Activated CD4-positive, alpha-beta T cell treated with anti-CD3 and anti-CD28 coated beads, Interleukin-2, amount 50 U/mL, for 48 hours (primary cell): ENCODE measurements at regions not wholly inside any gene's neighbourhood (a gene's known extent, or its start where the extent isn't known, plus 50 kb on each side); places are given as distances from the start of the nearest gene placed in this dataset.
"Not testable (repeated sequence)": the region's sequence is repeated elsewhere in the genome, so short reads cannot be mapped to it uniquely, and the experiment has no call there.

Experiments
- DNase-seq, 2 experiments: peaks; one replicate each; pipeline ENCODE4 v3.0.0-alpha.2; 2020

DNA sequence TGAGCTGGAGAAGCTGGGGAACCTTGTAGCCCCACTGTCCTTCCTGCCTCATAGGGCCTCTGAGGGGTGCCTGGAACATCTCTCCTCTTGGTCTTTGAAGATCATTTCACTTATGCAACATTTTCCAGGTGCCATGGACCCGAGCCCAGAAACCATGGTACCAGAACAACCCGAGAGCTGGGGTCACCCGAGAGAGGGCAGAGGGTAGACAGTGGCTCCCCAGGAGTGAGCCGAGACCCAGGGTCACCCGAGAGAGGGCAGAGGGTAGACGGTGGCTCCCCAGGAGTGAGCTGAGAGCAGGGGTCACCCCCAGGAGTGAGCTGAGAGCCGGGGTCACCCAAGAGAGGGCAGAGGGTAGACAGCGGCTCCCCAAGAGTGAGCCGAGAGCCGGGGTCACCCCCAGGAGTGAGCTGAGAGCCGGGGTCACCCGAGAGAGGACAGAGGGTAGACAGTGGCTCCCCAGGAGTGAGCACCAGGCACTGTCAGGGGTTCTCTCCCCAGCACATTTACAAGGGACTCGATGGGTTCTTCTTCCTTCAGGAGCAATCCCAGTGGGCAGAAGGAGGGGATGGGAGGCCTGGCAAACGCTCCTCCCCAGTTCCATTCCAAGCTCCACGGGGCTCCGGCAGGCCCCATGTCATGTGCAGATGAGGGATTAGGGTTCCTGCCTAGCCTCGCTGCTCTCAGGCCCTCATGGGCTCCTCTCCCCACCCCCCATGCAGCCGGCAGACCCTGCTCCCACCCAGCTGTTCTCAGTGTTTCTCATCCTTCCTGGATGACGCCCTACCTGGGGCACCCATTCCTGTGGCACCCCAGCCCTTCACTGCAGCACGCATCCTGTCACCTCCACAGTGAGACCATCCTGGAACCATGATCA, 163.5 kb downstream of the RTP5 start:
- DNase-seq = no peak

DNA sequence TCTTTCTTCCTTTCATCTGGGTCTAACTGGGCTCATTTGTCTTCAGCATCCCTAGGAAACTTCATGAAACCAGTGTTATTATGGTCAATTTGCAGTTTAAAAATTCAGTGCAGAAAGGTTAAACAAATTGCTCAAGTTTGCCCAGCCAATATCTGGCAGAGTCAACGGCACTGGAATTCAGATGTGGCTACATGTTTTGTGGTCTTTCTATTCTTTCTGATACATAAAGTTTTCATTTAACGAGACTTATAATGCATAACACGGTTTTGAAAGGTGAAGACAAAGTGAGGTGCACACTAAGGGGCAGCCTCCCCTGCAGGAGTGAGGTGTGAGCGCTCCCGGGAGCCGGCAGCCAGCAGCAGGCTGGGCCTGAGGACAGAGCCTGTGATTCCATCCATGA, 164.6 kb downstream of the RTP5 start:
- no peak for DNase-seq

DNA sequence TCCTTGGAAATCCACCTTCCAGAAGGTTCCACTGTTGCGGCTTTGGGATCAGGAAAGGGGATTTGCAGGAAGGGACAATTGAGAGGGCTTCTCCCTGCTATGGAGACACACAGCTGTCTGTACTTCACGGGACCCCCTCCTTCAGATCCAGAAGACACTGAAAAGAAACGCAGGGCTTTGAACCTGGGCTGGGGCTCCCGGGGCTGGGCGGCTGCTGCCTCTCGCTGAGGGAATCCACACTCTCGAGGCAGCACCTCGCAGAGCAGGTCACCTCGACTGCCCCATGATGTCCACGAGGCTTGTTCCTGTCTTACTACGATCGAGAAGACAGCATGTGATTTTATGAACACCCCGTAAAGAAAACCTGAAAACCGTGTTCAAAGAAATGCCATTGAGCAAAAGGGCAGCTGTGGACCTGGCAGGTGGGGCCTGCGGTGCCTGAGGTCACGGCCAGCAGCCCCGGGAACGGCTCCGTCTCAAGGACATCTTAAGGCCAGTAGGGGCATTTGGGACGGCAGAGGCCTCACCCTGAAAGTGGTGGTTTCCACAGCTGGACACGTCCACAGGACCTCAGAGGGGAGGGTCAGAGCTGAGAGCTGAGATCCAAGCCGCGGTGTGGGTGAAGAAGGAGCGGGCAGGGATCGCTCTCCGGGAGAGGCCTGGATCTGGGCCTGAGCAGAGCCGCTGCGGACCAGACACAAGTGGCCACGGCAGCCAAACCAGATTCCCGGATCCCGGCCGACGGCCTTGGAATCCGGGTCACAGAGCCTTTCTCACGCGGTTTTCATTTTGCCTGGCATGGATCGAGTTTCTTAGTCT, 165.7 kb downstream of the RTP5 start:
- DNase-seq = no peak

DNA sequence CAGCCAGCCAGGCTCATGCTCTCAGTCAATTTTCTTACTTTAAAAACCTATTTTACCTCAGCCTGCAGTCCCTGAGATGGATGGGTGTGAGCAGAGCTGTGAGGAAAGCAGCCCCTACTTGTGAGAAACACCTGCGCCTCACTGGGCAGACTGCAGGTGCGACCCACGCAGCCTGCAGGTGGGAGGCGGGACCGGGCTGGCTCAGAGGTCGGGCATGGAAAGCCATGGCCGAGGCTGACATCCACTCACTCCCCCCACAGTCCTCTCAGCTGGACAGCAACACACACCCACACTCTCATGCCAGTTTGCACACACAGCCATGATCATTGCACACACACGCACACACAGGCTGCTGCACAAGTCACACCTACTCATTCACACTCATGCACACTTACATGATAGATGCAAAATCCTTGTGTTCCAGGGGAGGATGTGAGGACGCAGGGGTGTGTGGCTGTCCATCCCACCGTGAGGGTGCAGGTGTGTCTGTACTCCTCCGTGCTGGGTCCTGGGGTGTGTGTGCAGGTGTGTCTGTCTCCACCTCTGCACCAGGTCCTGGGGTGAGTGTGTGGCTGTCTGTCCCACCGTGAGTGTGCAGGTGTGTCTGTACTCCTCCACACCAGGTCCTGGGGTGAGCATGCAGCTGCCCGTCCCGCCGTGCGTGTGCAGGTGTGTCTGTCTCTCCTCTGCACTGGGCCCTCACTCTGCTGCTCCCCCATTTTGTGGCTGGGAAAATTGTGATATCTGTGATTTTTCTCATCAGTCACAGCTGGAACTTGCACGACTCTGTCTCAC, 166.5 kb downstream of the RTP5 start:
- no peak for DNase-seq

DNA sequence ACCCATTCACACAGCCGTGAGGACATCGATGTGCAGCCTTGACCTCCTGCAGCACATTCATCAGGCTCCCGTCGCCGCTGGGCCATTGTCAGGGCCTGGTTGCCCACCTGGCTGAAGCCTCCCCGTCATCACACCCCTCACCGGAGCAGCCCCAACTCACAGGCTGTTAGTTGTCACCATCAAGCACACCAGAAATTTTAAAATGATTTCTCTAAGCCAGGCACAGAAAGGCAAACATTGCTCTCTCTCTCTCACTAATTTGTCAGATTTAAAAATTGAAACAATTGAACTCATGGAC, 167.1 kb downstream of the RTP5 start:
- no peak for DNase-seq

DNA sequence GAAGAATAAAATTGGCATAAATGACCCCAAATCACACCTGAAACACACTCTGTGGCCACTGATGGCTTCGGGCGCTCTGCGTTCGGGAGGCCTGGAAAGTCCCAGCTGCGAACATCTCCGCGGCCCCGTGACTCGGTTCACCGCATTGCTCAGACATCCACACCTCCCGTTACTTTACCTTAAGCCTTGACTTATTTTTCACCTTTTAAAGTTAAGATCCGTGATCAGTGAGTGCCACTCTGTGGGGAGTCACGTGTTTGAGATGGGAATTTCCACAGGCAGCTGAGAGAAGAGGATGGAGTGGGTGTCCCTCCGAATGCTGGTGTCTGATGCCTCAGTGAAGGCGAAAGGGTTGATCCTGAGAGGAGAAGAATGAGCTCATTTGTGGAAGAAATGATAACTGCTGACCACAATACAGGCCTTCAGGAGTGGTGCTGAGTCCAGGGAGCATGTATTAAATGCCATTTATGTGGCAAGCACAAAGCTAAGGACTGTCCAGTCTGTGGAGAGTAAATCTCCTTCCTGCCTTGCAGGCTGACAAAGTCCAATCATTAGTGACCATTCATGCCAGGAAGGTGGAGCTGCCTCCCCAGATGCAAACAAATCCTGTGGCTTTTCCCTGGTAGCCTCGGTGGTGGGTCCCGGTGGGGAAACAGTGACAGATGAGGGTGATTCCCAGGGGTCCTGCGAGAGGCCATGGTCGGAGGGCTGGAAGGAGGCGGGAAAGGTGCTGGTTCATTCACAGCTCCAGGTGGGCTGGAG, 168.8 kb downstream of the RTP5 start:
- no peak for DNase-seq

DNA sequence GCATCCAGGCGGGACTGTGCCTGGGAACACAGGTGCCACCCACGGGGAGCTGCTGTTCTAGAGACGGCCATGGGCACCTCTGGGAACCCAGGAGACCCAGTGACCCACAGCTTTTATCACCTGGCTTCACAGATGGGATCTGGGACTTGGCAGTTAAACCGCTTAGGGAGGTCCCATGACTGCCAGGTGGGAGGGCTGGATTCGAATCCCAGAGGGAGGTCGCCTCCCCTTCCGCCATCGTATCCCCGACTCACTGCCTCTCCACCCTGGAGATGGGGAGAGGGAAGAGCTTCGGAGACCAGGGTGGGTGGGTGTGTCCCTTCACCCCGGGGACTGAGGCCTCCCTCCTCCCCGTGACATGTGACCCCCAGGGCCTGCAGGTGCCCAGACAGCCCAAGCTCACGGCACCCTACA, 169.4 kb downstream of the RTP5 start:
- DNase-seq = no peak

DNA sequence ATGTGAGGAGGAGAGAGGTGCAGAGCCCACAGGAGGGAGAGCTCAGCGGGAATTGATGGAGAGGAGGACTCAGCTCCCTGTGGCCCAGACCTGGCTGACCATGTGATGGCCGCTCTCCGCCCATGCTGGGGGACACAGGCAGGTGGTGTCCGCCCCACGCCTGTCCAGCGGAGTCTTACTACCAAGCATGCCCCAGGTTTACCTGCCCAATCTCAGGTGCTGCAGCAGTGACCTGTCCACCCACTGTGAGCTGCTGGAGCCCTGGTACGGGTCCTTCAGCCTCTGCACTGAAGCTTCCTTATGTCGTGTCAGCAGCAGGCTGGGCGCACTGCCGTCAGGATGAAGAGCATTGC, 170.8 kb downstream of the RTP5 start:
- no peak for DNase-seq

DNA sequence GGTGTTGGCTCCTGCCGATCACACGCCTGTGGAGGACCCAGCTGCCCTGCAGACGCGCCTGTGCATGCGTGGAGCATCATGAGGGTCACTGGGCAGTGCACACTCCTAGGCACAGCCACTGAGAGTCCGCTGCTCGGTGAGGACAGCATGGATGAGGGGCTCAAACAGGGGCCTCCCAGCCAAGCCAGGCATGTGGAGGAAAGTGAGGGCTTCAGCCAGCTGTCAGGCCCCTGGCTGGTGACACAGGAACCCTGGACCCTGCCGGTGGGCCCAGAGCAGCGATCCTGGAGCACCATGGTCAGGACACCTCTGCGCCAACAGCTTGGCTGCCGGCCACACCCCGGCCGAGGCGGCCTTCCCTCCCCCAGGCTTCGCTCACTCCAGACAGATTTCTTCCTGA, 171.2 kb downstream of the RTP5 start:
- no peak for DNase-seq

DNA sequence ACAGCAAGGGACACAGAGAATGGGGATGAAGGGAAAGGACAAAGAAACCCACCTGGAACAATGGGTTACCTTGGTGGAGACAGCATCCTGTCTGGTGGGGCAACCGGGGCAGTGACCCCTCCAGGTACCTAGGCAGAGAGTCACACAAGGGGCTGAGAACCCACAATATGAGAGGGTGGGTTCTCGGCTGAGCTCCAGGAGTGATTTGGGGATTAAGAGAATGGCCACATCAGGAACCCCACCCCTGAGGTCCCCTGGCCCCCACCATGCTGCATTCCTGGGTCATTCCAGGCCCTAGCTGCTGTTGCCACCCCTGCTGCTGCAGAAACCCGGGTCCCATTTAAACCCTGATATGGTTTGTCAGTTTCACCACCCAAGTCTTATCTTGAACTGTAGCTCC, 172.3 kb downstream of the RTP5 start:
- DNase-seq = no peak

DNA sequence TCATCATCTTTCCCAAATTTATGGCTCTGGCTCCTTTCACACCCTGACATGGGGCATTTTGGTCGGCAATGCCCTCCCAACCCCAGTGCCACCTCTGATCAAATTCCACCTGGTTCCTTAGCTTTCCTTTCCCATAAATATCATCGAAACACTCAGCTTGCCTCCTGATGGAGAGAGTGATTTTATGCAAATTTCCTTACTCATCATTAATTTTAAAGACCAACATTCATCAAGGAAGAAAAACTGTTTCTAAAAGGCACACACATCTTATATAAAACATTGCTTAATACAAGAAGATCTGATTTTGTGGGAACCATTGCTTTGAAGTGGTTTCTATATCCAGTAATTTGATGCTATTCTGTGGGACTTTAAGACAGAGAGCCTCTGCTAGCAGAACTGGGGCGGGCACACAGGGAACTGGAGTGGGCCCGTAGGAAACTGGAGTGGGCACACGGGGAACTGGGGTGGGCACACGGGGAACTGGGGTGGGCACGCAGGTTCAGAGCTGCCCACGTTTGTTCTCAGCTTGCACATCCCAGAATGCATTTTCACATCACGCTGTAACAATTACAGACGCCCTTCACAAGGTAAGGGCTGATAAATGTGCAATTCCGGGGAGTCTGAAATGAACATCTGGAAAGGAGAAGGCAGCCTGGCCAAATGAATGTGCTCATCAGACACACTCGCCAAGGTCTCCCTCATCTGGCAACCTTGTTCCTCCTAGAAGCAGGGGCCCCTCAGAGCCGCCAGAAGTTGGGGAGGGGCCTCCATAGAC, 174.2 kb downstream of the RTP5 start:
- DNase-seq = no peak

DNA sequence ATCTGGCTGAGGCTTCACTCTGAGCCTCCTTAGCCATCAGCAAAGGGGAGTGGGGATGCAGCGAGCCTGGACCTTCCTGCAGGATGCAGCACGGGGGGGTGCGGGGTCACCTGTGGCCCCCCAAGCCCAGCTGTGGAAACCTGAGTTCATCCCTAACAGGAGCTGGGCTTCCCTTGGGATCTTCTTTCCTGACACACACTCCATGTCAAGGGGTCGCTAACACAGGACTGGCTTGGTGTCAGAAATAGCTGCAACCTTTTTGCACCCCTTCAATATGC, 174.7 kb downstream of the RTP5 start:
- no peak for DNase-seq

DNA sequence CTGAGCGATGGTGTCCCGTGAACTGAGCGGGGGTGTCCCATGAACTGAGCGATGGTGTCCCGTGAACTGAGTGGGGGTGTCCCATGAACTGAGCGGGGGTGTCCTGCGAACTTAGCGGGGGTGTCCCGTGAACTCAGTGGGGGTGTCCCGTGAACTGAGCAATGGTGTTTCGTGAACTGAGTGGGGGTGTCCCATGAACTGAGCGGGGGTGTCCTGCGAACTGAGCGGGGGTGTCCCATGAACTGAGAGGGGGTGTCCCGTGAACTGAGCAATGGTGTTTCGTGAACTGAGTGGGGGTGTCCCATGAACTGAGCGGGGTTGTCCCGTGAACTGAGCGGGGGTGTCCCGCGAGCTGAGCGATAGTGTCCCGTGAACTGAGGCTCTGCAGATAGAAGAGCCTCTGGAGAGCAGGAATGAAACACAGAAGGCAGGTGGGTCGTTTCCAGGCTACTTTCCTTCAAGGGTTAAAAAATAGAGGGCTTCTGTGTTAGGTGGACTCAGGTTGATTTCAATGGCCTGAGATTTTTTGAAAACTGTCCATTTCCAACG, 176.1 kb downstream of the RTP5 start:
- DNase-seq = not testable (repeated sequence)

DNA sequence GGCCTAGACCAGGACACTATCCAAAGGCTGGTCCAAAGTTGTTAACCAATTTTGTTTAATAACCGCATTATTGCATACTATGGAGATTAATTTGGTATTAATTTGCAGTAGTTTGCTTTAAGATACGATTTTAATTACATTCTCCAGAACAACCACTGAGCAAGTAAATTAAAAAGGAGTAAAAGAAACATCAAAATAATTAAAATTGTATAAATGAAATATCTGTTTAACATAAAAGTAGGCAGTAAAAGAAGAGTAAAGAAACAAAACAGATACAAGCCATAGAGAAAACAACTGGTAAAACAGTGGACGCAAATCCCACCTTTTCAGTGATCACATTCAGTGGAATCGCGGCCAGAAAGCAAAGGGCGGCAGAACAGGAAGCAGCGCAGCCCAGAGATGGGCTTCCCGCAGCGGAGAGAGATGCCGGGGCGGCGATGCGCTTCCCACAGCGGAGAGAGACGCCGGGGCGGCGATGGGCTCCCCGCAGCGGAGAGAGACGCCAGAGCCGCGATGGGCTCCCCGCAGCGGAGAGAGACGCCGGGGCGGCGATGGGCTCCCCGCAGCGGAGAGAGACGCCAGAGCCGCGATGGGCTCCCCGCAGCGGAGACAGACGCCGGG, 176.8 kb downstream of the RTP5 start:
- no peak for DNase-seq

DNA sequence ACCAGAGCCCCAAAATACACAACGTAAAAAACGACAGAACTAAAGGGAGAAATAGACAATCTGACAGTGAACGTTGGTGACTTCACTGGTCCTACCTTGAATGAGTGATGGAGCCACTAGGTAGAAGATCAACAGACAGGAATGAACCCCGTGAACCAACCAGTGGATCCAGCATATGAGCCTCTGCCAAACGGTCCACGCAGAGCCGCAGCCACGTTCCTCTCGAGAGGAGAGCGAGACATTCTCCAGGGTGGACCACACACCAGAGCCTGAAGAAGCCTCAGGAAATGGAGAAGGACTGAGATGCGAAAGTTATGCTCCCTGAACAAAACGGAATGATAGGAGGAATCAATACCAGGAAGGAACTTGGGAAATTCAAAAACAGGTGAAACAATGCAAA, 178.4 kb downstream of the RTP5 start:
- no peak for DNase-seq

DNA sequence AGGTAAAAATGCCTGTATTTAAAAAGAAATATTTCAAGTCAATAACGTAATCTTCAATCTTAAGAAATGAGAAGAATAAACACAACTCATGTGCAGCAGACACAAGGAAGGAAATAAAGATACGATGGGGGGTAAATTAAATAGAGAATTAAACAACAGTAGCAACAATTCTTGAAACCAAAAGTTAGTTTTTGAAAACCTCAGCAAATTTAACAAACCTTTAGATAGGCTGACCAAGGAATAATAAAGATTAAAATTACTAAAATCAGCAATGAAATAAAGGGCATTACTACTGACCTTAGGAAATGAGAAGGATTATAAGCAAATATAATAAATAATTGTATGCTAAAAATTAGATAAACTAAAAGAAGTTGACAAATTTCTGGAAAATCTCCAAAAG, 178.9 kb downstream of the RTP5 start:
- no peak for DNase-seq

DNA sequence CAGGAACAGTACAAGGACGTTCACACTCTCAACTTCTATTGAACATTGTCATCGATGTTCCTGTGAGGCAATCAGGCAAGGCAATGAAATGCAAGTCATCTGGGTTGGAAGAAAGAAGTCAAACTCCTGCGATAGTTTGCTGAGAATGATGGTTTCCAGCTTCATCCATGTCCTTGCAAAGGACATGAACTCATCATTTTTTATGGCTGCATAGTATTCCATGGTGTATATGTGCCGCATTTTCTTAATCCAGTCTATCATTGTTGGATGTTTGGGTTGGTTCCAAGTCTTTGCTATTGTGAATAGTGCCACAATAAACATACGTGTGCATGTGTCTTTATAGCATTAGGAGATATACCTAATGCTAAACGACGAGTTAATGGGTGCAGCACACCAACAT, 180.0 kb downstream of the RTP5 start:
- not testable (repeated sequence) for DNase-seq

DNA sequence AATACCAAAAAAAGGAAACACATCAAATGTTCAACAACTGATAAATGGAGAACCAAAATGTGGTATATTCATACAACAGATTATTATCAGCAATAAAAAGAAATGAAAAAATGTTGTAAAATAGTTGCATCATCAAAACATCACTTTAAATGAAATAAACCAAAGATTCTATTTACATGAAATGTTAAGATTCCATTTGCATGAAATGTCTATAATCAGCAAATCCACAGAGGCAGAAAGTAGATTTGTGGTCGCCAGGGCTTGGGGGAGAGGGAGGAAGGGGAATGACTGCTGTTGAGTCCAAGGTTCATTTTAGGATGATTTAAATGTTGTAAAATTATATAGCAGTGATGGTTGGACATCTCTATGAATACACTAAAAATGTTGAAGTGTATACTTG, 181.9 kb downstream of the RTP5 start:
- no peak for DNase-seq

DNA sequence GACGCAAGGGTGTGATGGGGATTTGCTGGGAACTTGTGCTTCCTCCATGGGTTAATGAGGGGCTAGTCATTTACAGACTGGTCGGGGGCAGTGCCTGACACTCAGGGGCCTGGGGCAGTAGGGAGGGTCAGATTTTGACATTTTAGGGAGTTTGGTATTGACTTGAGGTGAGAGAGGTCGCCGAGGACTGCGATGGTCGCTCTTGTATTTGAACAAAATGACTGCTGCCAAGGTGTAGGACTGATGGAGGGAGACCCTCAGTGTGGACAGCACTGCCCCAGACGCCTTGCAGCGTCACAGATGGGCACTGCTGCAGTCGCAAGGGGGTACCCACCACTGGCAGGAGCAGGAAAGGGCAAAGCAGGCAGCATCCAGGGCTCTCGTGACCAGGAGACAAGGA, 182.9 kb downstream of the RTP5 start:
- DNase-seq = no peak

DNA sequence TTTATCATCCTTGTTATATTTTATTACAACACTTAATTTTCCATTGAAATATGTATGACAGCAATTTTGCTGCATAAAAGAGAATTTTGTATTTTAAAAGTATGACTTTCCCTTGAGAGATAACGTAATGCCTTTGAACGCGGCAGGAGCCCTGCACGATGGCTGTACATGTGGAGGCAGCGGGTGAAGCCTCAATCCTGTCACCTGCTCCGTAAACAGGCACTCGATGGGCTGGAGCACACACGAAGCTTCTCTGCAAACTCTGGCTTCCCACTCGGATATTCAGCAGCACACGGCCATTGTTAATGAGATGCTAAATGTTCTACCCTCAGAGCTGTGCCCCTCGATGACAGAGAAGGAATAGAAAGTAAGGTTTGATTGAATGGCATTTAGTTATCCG, 184.4 kb downstream of the RTP5 start:
- DNase-seq = no peak

DNA sequence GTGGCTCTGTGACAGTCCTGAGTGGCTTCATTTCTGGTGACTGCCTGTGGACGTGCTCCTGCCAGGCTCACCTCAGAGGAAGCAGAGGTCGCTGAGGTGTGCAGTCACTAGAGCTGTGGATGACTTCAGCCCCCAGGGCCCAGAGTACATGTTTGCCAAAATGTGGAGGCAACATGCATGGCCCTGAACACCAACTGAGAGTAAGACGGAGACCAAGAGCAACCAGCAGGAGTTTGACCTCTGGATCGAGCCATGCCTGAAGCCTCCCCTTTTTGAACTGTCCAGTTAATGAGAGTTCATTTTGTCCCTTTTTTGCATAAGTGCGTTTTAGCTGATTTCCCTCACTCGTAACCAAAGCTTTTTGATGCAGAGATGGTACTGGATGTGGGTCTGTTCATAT, 184.9 kb downstream of the RTP5 start:
- DNase-seq = no peak
